ENCODE measurements at regions not wholly inside any gene's neighbourhood (a gene's known extent, or its start where the extent isn't known, plus 50 kb on each side); places are given as distances from the start of the nearest gene placed in this dataset.

DNA sequence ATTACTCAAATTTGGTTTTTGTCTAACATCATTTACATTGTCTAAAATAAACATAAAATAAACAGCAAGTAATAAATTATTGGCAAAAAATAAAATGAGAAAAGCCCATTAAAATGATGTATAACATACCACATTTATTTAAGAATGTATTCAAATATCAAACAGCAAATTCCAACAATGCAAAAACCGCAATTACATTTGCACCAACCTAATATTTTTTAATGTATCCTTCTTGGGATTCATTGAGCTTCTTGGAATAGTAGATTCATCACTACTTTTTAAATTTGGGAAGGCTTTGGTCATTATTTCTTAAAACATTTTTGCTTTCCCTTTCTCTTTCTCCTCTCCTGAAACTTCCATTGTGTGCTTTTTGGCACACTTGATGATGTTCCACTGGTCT is 400.2 kb downstream of the MAGEE1 start:
- TF ChIP-seq, protein P1, sequence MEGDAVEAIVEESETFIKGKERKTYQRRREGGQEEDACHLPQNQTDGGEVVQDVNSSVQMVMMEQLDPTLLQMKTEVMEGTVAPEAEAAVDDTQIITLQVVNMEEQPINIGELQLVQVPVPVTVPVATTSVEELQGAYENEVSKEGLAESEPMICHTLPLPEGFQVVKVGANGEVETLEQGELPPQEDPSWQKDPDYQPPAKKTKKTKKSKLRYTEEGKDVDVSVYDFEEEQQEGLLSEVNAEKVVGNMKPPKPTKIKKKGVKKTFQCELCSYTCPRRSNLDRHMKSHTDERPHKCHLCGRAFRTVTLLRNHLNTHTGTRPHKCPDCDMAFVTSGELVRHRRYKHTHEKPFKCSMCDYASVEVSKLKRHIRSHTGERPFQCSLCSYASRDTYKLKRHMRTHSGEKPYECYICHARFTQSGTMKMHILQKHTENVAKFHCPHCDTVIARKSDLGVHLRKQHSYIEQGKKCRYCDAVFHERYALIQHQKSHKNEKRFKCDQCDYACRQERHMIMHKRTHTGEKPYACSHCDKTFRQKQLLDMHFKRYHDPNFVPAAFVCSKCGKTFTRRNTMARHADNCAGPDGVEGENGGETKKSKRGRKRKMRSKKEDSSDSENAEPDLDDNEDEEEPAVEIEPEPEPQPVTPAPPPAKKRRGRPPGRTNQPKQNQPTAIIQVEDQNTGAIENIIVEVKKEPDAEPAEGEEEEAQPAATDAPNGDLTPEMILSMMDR (IDR thresholded peaks at IDR 0.05) = no peak
- no peak for TF ChIP-seq POLR2AphosphoS5 (IDR thresholded peaks at IDR 0.05)
